A673 (cell line): ENCODE measurements at regions not wholly inside any gene's neighbourhood (a gene's known extent, or its start where the extent isn't known, plus 50 kb on each side); places are given as distances from the start of the nearest gene placed in this dataset.

Experiments
- EZH2 ChIP-seq: fragments of 200-600 bp; sonication (generic); IDR thresholded peaks from 2 replicates; pipeline ENCODE4 v1.6.1; 2017; ENCODE audit warnings: borderline replicate concordance, low read depth, mild to moderate bottlenecking, mixed read lengths, antibody characterized with exemption, low read length; ENCODE audit not compliant: poor library complexity, severe bottlenecking
- TF ChIP-seq, protein P1 (sequence below): fragments of 300-800, 200-600 bp; sonication (generic); conservative IDR thresholded peaks from 2 replicates; pipeline ENCODE4 v1.5.1; 2017; ENCODE audit warnings: low read depth, mild to moderate bottlenecking, antibody characterized with exemption, low read length, moderate library complexity, mixed read lengths

DNA sequence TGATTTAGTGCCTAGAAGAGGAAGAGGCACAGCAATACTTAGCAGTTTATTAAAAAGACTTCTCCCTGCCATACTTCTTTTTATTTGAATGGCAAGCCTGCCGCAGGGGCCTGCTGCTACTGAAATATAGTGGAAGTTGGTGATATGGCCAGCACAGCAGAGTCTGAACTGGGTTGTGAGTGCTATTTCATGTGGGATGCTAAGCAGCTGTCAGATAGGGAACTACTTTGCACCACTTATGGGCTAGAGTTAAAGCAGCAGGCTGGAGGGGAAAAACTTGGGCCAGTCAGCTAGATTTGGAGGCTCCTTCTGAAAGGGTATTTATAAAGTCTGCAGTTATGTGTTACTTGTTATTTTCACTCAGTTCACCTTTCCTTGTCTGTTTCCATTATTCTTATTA lies 299.0 kb upstream of the E2F7 start:
- TF ChIP-seq, protein P1, sequence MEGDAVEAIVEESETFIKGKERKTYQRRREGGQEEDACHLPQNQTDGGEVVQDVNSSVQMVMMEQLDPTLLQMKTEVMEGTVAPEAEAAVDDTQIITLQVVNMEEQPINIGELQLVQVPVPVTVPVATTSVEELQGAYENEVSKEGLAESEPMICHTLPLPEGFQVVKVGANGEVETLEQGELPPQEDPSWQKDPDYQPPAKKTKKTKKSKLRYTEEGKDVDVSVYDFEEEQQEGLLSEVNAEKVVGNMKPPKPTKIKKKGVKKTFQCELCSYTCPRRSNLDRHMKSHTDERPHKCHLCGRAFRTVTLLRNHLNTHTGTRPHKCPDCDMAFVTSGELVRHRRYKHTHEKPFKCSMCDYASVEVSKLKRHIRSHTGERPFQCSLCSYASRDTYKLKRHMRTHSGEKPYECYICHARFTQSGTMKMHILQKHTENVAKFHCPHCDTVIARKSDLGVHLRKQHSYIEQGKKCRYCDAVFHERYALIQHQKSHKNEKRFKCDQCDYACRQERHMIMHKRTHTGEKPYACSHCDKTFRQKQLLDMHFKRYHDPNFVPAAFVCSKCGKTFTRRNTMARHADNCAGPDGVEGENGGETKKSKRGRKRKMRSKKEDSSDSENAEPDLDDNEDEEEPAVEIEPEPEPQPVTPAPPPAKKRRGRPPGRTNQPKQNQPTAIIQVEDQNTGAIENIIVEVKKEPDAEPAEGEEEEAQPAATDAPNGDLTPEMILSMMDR = no peak
- TF ChIP-seq EZH2 = no peak
